ENCODE measurements at regions not wholly inside any gene's neighbourhood (a gene's known extent, or its start where the extent isn't known, plus 50 kb on each side); places are given as distances from the start of the nearest gene placed in this dataset.

DNA sequence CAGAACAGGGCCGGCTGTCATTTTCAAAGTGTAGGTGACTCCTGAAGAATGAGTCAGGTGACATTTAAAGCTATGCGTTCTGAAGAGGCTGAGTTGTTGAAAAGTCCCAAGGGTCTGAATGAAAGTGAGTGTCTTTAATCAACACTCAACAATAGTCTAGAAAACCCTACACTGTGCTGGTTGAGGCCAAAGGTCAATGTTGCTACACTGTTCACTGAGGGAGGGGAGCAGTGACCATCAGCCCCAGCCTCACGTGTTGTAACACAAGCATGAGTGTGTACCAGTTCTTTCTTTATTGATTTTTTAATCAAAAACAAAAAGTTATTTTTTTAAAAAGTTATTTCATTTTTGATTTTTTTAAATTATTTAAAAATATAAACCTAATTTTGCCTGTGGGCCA, 418.8 kb upstream of the LRFN5 start:
- TF ChIP-seq, protein P1, sequence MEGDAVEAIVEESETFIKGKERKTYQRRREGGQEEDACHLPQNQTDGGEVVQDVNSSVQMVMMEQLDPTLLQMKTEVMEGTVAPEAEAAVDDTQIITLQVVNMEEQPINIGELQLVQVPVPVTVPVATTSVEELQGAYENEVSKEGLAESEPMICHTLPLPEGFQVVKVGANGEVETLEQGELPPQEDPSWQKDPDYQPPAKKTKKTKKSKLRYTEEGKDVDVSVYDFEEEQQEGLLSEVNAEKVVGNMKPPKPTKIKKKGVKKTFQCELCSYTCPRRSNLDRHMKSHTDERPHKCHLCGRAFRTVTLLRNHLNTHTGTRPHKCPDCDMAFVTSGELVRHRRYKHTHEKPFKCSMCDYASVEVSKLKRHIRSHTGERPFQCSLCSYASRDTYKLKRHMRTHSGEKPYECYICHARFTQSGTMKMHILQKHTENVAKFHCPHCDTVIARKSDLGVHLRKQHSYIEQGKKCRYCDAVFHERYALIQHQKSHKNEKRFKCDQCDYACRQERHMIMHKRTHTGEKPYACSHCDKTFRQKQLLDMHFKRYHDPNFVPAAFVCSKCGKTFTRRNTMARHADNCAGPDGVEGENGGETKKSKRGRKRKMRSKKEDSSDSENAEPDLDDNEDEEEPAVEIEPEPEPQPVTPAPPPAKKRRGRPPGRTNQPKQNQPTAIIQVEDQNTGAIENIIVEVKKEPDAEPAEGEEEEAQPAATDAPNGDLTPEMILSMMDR (IDR thresholded peaks at IDR 0.05 in 8 of 11, conservative IDR thresholded peaks at IDR 0.05 in 3 of 11) = no peak
- TF ChIP-seq POLR2A (IDR thresholded peaks at IDR 0.05) (no peak), POLR2AphosphoS5 (IDR thresholded peaks at IDR 0.05) (no peak)
